Nephron (organoid): ENCODE measurements at regions not wholly inside any gene's neighbourhood (a gene's known extent, or its start where the extent isn't known, plus 50 kb on each side); places are given as distances from the start of the nearest gene placed in this dataset.

Source experiments
- H3K27ac Mint-ChIP-seq, 3 experiments: 2 replicates each; pipeline ENCODE4 v1.8.0; 2020; ENCODE audit warnings: mixed read lengths in 3 of 3, mild to moderate bottlenecking in 2 of 3, moderate library complexity in 1 of 3
- H3K27me3 Mint-ChIP-seq: 2 replicates; pipeline ENCODE4 v1.8.0; 2021; ENCODE audit warnings: low read depth, mild to moderate bottlenecking, moderate library complexity, mixed read lengths
- H3K36me3 Mint-ChIP-seq: 2 replicates; pipeline ENCODE4 v1.8.0; 2020; ENCODE audit warnings: low read depth, mixed read lengths
- H3K4me1 Mint-ChIP-seq: 2 replicates; pipeline ENCODE4 v1.8.0; 2020; ENCODE audit warnings: mixed read lengths
- H3K4me3 Mint-ChIP-seq, 3 experiments: 2 replicates each; pipeline ENCODE4 v1.8.0; 2020; ENCODE audit warnings: mild to moderate bottlenecking in 3 of 3, mixed read lengths in 3 of 3, moderate library complexity in 2 of 3
- H3K9me3 Mint-ChIP-seq: 2 replicates; pipeline ENCODE4 v1.8.0; 2020; ENCODE audit warnings: mixed read lengths
- TF ChIP-seq, protein P1 (sequence below), 3 experiments: fragments of 200-600 bp; sonication (generic); IDR thresholded peaks; one replicate each; pipeline ENCODE4 v1.5.0; 2021; ENCODE audit warnings: antibody characterized with exemption in 3 of 3; ENCODE audit not compliant: unreplicated experiment in 3 of 3

DNA sequence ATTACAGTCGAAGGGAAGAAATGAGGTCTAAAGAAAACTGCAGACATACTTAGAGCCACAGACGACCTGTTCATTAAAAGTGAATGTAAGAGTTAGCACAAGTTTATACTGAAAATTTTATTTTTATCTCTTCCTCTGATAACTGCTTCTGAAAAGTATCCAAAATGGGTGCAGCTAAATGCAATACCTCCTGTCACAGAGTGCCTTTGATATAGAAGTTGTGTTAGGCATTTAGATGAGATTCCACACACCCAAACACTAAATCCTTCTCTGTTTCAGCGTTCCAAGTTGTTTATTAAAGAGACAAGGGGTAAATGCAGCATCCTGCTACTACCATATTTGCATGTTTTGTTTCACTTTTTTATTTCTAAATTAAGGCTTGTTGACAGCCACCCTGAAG, 214.7 kb upstream of the TSHZ2 start:
- Mint-ChIP-seq H3K4me1 (no peaks in the 10 kb centered on the region), H3K27me3 (peaks cover 5% of the 10 kb centered on the region), H3K4me3 (no peak overlapping the region), H3K36me3 (no peaks in the 10 kb centered on the region), H3K27ac (no peak overlapping the region), H3K9me3 (peaks cover 8% of the 10 kb centered on the region)
- TF ChIP-seq, protein P1, sequence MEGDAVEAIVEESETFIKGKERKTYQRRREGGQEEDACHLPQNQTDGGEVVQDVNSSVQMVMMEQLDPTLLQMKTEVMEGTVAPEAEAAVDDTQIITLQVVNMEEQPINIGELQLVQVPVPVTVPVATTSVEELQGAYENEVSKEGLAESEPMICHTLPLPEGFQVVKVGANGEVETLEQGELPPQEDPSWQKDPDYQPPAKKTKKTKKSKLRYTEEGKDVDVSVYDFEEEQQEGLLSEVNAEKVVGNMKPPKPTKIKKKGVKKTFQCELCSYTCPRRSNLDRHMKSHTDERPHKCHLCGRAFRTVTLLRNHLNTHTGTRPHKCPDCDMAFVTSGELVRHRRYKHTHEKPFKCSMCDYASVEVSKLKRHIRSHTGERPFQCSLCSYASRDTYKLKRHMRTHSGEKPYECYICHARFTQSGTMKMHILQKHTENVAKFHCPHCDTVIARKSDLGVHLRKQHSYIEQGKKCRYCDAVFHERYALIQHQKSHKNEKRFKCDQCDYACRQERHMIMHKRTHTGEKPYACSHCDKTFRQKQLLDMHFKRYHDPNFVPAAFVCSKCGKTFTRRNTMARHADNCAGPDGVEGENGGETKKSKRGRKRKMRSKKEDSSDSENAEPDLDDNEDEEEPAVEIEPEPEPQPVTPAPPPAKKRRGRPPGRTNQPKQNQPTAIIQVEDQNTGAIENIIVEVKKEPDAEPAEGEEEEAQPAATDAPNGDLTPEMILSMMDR (IDR thresholded peaks at IDR 0.05; ENCODE audit: unreplicated experiment in 3 of 3) = no peak

DNA sequence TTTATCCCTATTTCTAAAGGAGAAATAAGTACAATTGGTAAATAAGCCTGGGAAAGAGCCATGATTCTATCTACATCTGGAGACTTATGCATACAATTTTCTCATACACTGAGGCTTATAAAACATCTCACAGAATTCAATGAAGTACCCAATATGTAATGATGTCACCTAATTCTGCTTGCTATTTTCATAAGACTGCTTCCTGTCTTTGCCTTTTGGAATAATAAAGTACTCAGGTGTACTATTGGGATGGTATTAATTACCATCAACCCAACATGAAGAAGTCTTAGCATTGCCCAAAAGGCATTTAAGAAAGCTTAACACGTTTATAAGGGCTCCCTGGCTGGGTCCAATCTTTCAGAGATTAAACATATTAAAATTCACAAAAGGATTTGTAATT, 216.4 kb upstream of the TSHZ2 start:
- H3K4me1 Mint-ChIP-seq = peaks cover 4% of the 10 kb centered on the region
- no peak overlapping the region for H3K27ac Mint-ChIP-seq
- no peaks in the 10 kb centered on the region for H3K27me3 Mint-ChIP-seq
- peaks cover 8% of the 10 kb centered on the region for H3K9me3 Mint-ChIP-seq
- no peaks in the 10 kb centered on the region for H3K36me3 Mint-ChIP-seq
- TF ChIP-seq, protein P1 (IDR thresholded peaks at IDR 0.05; ENCODE audit: unreplicated experiment in 3 of 3) = no peak
- H3K4me3 Mint-ChIP-seq = no peak overlapping the region

DNA sequence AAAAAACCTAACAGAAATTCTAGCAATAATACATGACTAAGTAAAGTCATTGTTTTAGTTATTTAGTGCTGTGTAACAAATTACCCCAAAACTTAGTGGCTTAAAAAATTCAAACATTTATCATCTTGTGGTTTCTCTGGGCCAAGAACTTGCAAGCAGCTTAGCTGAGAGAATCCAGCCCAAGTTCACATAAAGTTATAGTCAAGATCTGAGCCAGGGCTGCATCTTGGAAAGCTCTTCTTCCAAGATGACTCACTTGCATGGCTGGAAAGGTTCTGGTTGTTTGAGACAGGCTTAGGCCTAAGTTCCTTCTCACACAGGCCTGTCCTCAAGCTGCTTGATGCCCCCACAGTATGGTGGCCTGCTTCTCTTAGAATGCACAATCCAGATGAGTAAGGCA, 217.8 kb upstream of the TSHZ2 start:
- no peak overlapping the region for H3K27ac Mint-ChIP-seq
- peaks cover 4% of the 10 kb centered on the region for H3K4me1 Mint-ChIP-seq
- H3K4me3 Mint-ChIP-seq = no peak overlapping the region
- H3K36me3 Mint-ChIP-seq = no peaks in the 10 kb centered on the region
- H3K9me3 Mint-ChIP-seq = peaks cover 8% of the 10 kb centered on the region
- no peaks in the 10 kb centered on the region for H3K27me3 Mint-ChIP-seq
- TF ChIP-seq, protein P1 (IDR thresholded peaks at IDR 0.05; ENCODE audit: unreplicated experiment in 3 of 3) = no peak

DNA sequence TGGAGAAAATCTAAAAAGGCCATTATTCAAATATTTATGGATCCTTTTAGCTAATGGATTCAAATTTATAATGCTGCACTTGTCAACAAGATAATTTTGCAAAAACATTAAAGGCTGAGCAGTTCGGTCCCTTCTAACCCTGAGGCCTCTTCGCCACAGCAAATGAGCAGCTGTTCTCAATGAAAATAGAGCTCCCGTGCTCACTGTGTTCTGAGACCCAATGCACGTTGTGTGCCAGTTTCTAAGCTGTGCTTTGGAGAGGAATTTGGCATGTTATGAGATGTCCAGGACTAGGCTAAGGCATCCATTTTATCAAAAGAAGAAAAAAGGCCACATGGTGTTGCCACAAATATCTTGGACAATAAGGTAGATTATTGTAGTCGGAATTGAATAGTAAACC, 220.1 kb upstream of the TSHZ2 start:
- TF ChIP-seq, protein P1 (IDR thresholded peaks at IDR 0.05; ENCODE audit: unreplicated experiment in 3 of 3) = no peak
- no peak overlapping the region for H3K4me3 Mint-ChIP-seq
- peaks cover 19% of the 10 kb centered on the region for H3K4me1 Mint-ChIP-seq
- H3K36me3 Mint-ChIP-seq = no peaks in the 10 kb centered on the region
- no peak overlapping the region for H3K27ac Mint-ChIP-seq
- no peaks in the 10 kb centered on the region for H3K27me3 Mint-ChIP-seq
- H3K9me3 Mint-ChIP-seq = peaks cover 8% of the 10 kb centered on the region

DNA sequence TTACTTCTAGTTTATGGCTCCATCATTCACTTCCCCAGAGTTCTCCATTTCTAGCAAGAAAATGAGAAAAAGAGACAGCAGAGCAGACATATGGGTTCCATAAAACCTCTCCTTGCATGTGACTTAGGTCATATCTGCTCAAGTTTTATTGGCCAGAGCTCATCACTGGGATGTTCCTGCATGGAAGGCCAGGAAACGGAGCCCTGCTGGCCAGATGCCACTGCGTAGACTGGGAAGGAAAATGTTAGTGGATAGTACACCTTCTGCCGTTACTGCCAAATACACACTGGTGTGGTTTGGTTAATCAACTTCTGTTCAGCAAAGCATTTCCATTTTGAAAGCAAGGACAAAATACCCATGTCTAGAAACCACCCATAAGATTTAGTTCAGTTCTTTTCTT, 220.6 kb upstream of the TSHZ2 start:
- Mint-ChIP-seq H3K27me3 (no peaks in the 10 kb centered on the region), H3K4me3 (no peak overlapping the region), H3K9me3 (peaks cover 8% of the 10 kb centered on the region), H3K27ac (no peak overlapping the region), H3K36me3 (no peaks in the 10 kb centered on the region), H3K4me1 (peaks cover 23% of the 10 kb centered on the region)
- TF ChIP-seq, protein P1 (IDR thresholded peaks at IDR 0.05; ENCODE audit: unreplicated experiment in 3 of 3) = no peak

DNA sequence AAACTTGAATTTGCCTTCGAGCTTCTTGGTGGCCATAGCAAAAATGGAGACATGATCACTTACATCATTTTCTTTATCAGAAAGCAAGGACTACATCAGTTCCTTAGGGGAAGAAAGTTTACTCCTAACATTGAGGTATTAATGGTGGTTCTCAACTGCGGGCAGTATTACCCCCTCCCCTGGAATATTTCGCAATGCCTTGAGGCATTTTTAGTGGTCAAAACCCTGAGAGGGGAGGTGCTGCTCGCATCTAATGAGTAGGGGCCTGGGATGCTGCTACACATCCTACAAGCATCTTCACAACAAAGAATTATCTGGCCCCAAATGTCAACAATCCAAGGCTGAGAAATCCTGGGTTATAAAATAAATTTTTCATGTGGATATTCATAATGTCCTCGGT, 222.2 kb upstream of the TSHZ2 start:
- TF ChIP-seq, protein P1 (IDR thresholded peaks at IDR 0.05; ENCODE audit: unreplicated experiment in 3 of 3) = no peak
- Mint-ChIP-seq H3K27ac (no peak overlapping the region), H3K36me3 (no peaks in the 10 kb centered on the region), H3K4me1 (peaks cover 31% of the 10 kb centered on the region), H3K27me3 (no peaks in the 10 kb centered on the region), H3K9me3 (peaks cover 8% of the 10 kb centered on the region), H3K4me3 (no peak overlapping the region)
